HG03025 (cell line): ENCODE measurements at regions not wholly inside any gene's neighbourhood (a gene's known extent, or its start where the extent isn't known, plus 50 kb on each side); places are given as distances from the start of the nearest gene placed in this dataset.

Experiments used
- ATAC-seq: cut with Tn5 transposase; IDR thresholded peaks from one replicate; pipeline ENCODE4 v1.9.1; 2021; ENCODE audit warnings: mild to moderate bottlenecking, moderate library complexity; ENCODE audit not compliant: unreplicated experiment, low FRiP score

GRCh38 chr18:8942909-8943545 is 159.5 kb upstream of the NDUFV2 start:
- ATAC-seq = no peak

DNA sequence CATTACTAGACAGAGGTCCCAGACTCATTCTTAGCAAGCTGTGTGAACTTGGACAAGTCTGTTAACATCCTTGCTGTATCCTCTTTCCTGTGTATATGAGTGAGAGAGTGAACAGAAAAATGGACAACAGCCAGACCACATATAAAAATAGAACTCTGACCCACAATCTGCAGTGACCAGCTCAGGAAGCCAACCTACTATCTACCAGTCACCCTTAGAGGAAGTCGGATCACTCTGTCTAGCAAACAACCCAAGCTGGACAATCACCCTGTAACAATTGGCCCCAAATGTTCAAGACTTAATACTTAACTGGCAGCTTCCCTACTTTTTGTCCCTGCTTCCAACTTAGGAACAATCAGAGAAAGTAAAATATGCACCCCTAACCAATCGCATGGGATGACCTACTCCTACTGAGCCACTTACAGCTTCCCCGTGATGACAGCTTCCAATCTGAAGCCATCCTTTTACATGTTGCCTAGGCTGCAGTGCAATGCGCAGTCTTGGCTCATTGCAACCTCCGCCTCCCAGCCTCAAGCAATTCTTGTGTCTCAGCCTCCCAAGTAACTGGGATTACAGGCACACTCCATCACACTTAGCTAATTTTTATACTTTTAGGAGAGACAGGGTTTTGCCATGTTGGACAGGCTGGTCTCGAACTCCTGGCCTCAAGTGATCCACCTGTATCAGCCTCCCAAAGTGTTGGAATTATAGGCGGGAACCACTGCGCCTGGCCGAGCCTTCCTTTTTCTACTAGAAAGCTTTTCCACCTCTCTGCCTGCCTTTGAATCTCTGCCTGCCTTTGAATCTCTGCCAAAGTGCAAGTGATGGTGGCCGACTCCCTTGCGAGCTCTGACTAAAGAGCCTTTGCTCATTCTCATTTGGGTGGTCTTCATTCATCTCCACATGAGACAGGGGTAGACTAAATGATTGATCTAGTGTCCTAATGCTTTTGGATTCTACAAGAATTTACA is 158.3 kb upstream of the NDUFV2 start:
- no peak for ATAC-seq

- ATAC-seq = no peak
Observed at GRCh38 chr18:8944871-8945245, 157.6 kb upstream of the NDUFV2 start.

- no peak for ATAC-seq
Observed at GRCh38 chr18:8945514-8945913, 157.0 kb upstream of the NDUFV2 start.

DNA sequence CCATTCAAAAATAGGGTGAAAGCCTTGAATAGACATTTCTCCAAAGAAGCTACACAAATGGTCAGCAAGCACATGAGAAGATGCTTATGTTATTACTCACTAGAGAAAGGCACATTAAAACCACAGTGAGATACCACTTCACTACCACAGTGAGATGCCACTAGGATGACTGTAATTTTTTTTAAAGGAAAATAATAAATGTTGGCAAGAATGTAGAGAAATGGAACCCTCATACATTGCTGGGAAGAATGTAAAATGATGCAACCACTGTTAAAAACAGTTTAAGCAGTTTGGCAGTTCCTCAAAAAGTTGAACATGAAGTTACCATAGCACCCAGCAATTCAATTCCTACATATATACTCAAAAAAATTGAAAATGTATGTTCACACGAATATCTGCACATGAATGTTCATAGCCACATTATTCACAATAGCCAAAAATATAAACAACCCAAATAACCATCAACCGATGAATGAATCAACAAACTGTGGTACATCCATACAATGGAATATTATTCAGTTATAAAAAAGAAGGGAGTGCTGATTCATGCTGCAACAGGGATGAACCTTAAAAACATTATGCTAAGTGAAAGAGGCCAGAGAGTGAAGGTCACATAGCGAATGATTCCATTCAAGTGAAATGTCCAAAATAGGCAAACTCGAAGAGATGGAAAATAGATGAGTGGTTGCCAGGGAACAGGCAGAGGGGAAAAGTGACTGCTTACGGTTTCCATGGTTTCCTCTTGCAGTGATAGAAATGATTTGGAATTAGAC is 156.2 kb upstream of the NDUFV2 start:
- no peak for ATAC-seq

DNA sequence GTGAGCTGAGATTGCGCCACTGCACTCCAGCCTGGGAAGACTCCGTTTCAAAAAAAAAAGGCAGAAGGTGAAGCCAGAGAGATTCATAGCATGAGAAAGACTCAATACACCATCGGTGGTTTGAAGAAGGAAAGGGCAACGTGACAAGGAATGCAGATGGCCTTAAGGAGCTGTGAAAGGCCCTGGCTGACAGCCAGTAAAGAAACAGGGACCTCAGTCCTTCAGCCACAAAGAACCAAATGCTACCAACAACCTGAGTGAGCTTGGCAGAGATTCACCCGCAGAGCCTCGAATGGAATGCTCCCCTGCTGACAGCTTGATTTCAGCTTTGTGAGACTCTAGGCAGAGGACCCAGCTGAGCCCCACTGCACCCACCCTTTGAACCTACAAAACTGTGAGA is 154.9 kb upstream of the NDUFV2 start:
- ATAC-seq = no peak

DNA sequence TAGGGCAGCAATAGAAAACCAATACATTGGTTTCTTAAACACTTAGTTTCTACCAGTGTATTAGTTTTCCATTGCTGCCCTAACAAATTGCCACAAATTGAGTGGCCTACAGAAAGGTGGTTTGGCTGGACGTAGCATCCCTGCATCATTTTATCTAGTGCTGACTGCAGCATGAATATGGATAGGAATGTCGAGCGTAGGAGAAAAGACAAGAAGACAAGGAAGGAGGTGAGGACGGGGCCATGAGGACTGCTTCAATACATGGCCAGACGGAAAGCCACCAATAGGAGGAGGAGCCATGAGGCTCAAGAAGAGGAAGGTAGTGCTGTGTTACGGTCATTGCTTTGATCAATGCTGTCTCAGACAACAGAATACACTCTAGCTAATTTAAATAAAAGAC is 154.5 kb upstream of the NDUFV2 start:
- ATAC-seq = no peak

DNA sequence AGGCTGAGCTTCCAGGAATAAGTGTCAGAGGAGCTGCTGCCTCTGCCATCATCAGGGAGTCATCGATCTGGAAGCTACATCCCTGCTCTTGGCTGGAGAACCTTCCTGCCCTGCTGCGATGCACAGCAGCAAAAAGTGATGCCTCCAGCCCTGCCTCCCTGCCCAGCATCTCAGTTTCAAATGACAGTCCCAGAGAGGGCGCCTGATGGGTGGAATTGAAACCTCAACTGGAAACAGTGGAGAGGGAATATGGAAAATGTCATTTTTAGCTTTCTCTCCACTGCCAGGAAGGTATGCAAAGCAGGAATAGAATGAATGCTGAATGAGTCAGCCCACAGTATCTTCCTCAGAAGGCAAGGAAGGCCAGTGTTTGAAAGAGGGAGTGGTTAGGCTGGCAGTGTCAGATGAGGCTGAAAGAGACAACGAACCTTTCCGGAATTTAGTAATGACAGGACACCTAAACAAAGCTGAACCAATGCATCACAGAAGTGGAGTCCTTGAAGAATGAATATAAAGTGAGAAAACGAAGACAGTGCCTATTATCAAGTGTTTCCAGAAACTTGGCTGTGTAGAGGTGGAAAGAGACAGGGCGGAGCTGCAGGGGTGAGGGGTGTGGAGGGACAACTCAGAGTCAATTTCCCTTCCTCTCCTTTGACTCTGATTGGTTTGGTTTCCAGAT is 153.9 kb upstream of the NDUFV2 start:
- no peak for ATAC-seq

DNA sequence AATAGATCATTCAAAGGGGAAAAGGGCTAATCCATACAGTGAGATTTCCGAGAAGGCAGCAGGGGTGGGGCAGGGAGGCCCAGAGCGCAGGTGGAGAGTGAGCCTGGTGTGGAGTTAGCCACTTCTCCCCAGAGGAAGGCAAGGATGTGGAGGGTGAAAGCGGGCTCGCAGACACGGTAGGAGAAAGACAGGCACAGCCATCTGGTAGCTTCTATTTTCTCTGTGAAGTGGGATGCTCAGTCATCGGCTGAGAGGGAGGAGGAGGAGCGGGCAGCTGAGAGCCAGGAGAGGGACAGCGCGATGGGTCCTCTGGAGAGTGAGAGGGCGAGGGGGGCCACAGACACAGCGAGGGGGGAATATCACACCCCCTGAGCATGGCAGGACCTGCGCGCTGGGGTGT is 153.3 kb upstream of the NDUFV2 start:
- no peak for ATAC-seq

- no peak for ATAC-seq
Observed at GRCh38 chr18:8951491-8951890, 151.0 kb upstream of the NDUFV2 start.

GRCh38 chr18:8952174-8952573 is 150.3 kb upstream of the NDUFV2 start:
- no peak for ATAC-seq

- no peak for ATAC-seq
Observed at GRCh38 chr18:8952769-8953760, 149.4 kb upstream of the NDUFV2 start.

- ATAC-seq = no peak
Observed at GRCh38 chr18:8957731-8958130, 144.8 kb upstream of the NDUFV2 start.

- ATAC-seq = no peak
Observed at GRCh38 chr18:8958660-8959059, 143.8 kb upstream of the NDUFV2 start.

GRCh38 chr18:8959551-8960135 is 142.9 kb upstream of the NDUFV2 start:
- no peak for ATAC-seq

DNA sequence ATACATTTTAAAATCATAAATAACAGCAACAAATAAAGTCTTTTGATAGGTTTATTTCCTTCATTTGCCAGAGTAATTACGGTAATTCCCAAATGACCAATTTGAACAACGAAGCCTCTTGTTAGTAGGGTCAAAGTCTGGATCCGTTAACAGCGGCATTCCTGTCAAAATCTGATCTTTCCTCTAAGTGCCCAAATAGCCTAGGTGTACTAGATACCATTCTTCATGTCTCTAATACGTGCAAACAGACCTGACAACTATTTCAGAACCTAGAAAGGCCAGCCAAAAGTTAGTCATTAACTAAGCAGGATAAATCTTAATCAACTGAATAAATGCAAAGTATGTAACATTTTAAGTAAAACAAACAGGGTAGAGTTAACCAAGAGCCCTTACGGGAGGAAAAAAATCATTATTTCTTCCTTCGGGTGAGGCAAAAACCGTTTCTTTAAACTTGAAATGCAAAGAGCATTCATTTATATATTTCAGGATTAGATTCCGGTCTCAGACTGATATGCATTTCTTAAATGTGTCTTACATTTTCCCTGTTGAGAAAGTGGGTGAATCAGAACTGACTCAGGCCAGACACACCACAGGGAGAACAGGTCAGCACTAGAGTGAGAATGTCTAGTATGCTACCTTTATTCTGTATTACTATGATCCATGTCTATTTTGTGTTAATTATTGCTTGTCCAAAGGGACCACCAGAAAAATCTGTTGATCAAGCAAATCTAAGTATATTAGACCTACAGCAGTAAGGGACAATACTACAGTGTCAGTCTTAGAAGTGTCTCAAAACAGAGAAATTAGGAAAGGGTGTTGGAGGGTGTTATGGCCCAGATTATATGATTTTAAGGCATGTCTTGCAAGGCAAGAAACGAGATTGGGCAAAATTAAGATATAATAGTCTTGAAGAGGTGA is 141.5 kb upstream of the NDUFV2 start:
- ATAC-seq = no peak

GRCh38 chr18:8962192-8962779 is 140.2 kb upstream of the NDUFV2 start:
- ATAC-seq = no peak
